ENCODE measurements at regions not wholly inside any gene's neighbourhood (a gene's known extent, or its start where the extent isn't known, plus 50 kb on each side); places are given as distances from the start of the nearest gene placed in this dataset.

DNA sequence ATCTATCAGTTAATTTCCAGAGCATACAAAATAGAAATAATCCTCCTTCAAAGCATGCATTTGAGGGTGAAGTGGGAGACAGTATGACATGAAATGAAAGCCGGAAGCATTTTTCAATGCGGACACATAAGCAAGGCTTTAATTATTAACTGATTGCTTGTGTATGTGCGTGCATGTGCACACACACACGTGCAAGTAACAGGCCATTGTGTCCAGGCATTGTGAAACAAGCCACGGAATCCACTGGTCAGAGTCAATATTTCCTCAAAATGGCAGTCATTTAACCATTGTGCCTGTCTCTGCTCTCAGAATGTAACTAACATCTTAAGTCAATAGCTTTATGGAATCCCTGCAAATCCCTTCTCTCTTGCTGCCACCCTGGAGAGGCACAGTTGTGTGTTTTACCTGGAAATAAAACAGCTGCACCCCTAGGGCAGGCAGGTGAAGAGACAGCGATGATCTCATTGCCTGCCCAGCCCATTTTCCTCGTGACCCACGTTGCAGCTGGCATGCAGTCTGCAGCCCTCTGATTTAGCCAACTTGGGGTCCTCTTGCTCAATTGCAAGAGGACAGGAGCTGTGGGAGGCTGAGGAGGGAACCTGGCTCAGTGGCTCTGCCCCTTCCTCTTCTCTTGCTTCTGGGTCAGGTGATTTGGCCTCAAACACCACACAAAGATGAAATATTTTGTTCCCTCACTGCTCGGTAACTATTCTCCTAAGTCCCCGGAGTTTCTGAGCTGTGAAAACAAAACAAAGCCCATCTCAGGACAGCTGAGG is 500.9 kb upstream of the ZMIZ1 start:
- no peak for TF ChIP-seq POLR2AphosphoS5 (IDR thresholded peaks at IDR 0.05; ENCODE audit: borderline replicate concordance, low read depth, low read length)
- no peak for TF ChIP-seq EZH2 (IDR thresholded peaks at IDR 0.05)

Data from SK-N-MC (cell line).